ENCODE measurements at regions not wholly inside any gene's neighbourhood (a gene's known extent, or its start where the extent isn't known, plus 50 kb on each side); places are given as distances from the start of the nearest gene placed in this dataset.

DNA sequence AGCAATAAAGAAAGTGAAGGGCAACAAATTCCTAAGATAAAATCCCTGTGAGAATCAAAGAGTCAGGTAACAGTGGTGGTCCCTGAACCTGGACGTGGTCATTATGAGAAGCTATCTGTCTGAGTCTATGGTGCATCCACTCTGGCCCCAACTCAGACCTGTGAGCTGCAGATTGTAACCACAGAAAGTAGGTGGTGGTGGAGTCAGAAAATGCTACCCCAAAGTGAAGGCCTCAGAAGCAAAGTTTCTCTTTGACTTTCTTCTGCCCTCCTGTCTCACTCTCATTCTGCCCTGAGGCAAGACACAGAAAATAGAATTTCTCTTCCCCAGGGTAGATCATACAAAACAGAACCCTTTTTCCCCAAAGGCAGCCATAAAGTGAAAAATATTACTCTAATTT is 84.1 kb upstream of the NEIL3 start:
- Histone ChIP-seq H3K27me3 (ENCODE audit: insufficient read depth, low read length, poor library complexity, severe bottlenecking) (no peaks in the 10 kb centered on the region), H3K9me2 (replicated peaks; ENCODE audit: low read depth, low read length) (no peaks in the 10 kb centered on the region), H3K36me3 (ENCODE audit: insufficient read depth, low read length) (no peaks in the 10 kb centered on the region), H3K9me3 (ENCODE audit: insufficient read depth, low read depth, low read length) (no peaks in the 10 kb centered on the region), H3K4me3 (ENCODE audit: low read length, poor library complexity, severe bottlenecking) (no peak overlapping the region), H3K4me2 (ENCODE audit: low read depth, low read length, poor library complexity, severe bottlenecking) (no peak overlapping the region), H3K9ac (ENCODE audit: low read depth, low read length, poor library complexity, severe bottlenecking) (no peak overlapping the region), H2AFZ (ENCODE audit: low read length) (no peak overlapping the region), H4K20me1 (ENCODE audit: insufficient read depth, low read length, poor library complexity, severe bottlenecking) (no peaks in the 10 kb centered on the region), H3K79me2 (ENCODE audit: insufficient read depth, low read length) (no peaks in the 10 kb centered on the region), H3K4me1 (ENCODE audit: insufficient read depth, low read length, poor library complexity, severe bottlenecking) (no peaks in the 10 kb centered on the region), H3F3A (ENCODE audit: low read depth) (no peaks in the 10 kb centered on the region)
- TF ChIP-seq CTCF (conservative IDR thresholded peaks at IDR 0.05; ENCODE audit: low read length) (no peak), EZH2phosphoT487 (IDR thresholded peaks at IDR 0.05; ENCODE audit: borderline replicate concordance) (no peak)

DNA sequence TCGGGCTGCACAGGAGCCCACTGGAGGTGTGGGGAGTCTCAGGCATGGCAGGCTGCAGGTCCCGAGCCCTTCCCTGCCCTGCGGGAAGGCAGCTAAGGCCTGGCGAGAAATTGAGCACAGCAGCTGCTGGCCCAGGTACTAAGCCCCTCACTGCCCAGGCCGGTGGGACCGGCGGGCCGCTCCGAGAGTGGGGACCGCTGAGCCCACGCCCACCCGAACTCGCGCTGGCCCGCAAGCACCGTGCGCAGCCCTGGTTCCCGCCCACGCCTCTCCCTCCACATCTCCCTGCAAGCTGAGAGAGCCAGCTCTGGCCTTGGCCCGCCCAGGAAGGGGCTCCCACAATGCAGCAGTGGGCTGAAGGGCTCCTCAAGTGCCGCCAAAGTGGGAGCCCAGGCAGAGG is 82.0 kb upstream of the NEIL3 start:
- no peak overlapping the region for H2AFZ ChIP-seq (ENCODE audit: low read length)
- H3K9me3 ChIP-seq (ENCODE audit: insufficient read depth, low read depth, low read length), result no peaks in the 10 kb centered on the region
- no peaks in the 10 kb centered on the region for H3K9me2 ChIP-seq (replicated peaks; ENCODE audit: low read depth, low read length)
- TF ChIP-seq CTCF (conservative IDR thresholded peaks at IDR 0.05; ENCODE audit: low read length) (no peak), EZH2phosphoT487 (IDR thresholded peaks at IDR 0.05; ENCODE audit: borderline replicate concordance) (no peak)
- H3K36me3 ChIP-seq (ENCODE audit: insufficient read depth, low read length), result no peaks in the 10 kb centered on the region
- H3K27me3 ChIP-seq (ENCODE audit: insufficient read depth, low read length, poor library complexity, severe bottlenecking), result no peaks in the 10 kb centered on the region
- no peak overlapping the region for H3K4me2 ChIP-seq (ENCODE audit: low read depth, low read length, poor library complexity, severe bottlenecking)
- no peaks in the 10 kb centered on the region for H3K4me1 ChIP-seq (ENCODE audit: insufficient read depth, low read length, poor library complexity, severe bottlenecking)
- H4K20me1 ChIP-seq (ENCODE audit: insufficient read depth, low read length, poor library complexity, severe bottlenecking), result no peaks in the 10 kb centered on the region
- H3K9ac ChIP-seq (ENCODE audit: low read depth, low read length, poor library complexity, severe bottlenecking), result no peak overlapping the region
- H3F3A ChIP-seq (ENCODE audit: low read depth), result no peaks in the 10 kb centered on the region
- no peaks in the 10 kb centered on the region for H3K79me2 ChIP-seq (ENCODE audit: insufficient read depth, low read length)
- H3K4me3 ChIP-seq (ENCODE audit: low read length, poor library complexity, severe bottlenecking), result no peak overlapping the region

DNA sequence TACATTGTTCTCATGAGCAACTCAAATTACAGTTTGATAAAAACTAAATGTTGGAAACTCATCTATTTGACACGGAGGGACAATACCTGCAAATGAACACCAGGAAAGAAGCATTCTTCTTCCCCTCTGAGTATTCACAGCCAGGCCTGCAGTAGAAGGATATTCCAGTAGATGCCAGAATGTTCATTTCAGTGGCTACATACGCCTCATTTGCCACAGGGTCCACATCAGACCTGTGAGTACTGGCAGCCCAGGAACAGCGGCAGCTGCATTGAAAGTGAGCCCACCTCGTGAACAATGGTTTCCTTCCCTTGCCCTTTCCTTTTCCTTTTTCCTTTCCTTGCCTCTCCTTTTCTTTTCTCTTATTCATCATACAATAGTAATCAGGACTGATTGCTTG is 81.1 kb upstream of the NEIL3 start:
- Histone ChIP-seq H3K4me3 (ENCODE audit: low read length, poor library complexity, severe bottlenecking) (peak overlapping the region; percentile 68), H3K79me2 (ENCODE audit: insufficient read depth, low read length) (no peaks in the 10 kb centered on the region), H2AFZ (ENCODE audit: low read length) (peak overlapping the region; percentile 94), H3K4me2 (ENCODE audit: low read depth, low read length, poor library complexity, severe bottlenecking) (peak overlapping the region; percentile 73), H3K9ac (ENCODE audit: low read depth, low read length, poor library complexity, severe bottlenecking) (peak overlapping the region; percentile 54), H3K36me3 (ENCODE audit: insufficient read depth, low read length) (no peaks in the 10 kb centered on the region), H3K4me1 (ENCODE audit: insufficient read depth, low read length, poor library complexity, severe bottlenecking) (no peaks in the 10 kb centered on the region), H3K9me3 (ENCODE audit: insufficient read depth, low read depth, low read length) (no peaks in the 10 kb centered on the region), H3K9me2 (replicated peaks; ENCODE audit: low read depth, low read length) (no peaks in the 10 kb centered on the region), H3K27me3 (ENCODE audit: insufficient read depth, low read length, poor library complexity, severe bottlenecking) (no peaks in the 10 kb centered on the region), H4K20me1 (ENCODE audit: insufficient read depth, low read length, poor library complexity, severe bottlenecking) (no peaks in the 10 kb centered on the region), H3F3A (ENCODE audit: low read depth) (no peaks in the 10 kb centered on the region)
- TF ChIP-seq CTCF (conservative IDR thresholded peaks at IDR 0.05; ENCODE audit: low read length) (no peak), EZH2phosphoT487 (IDR thresholded peaks at IDR 0.05; ENCODE audit: borderline replicate concordance) (no peak)

Measured in Loucy (cell line).